Astrocyte (in vitro differentiated cells and primary cell): ENCODE measurements at regions not wholly inside any gene's neighbourhood (a gene's known extent, or its start where the extent isn't known, plus 50 kb on each side); places are given as distances from the start of the nearest gene placed in this dataset.

Source experiments
- DNase-seq: peaks from one replicate; pipeline ENCODE4 v3.0.0-alpha.2; 2010; ENCODE audit warnings: low read depth
- FAIRE-seq: peaks from 2 replicates; lab custom pipeline; 2011; peaks lifted over from hg19 to GRCh38; lab: Jason Lieb, UNC
- H2AFZ ChIP-seq: 2 replicates; pipeline ENCODE4 v1.6.0; 2012; ENCODE audit warnings: low read depth, low read length, inconsistent platforms
- H3K27ac ChIP-seq: 2 replicates; pipeline ENCODE4 v1.5.1; 2011; ENCODE audit warnings: low read depth, low read length, inconsistent platforms
- H3K27me3 ChIP-seq: 2 replicates; pipeline ENCODE4 v1.6.0; 2011; ENCODE audit warnings: low read length, inconsistent platforms; ENCODE audit not compliant: insufficient read depth
- H3K36me3 ChIP-seq: 2 replicates; pipeline ENCODE4 v1.5.1; 2011; ENCODE audit warnings: low read length, inconsistent platforms; ENCODE audit not compliant: insufficient read depth
- H3K4me1 ChIP-seq: 2 replicates; pipeline ENCODE4 v1.5.1; 2011; ENCODE audit warnings: low read length, inconsistent platforms; ENCODE audit not compliant: insufficient read depth
- H3K4me2 ChIP-seq: 2 replicates; pipeline ENCODE4 v1.6.0; 2012; ENCODE audit warnings: low read length, inconsistent platforms
- H3K4me3 ChIP-seq: 2 replicates; pipeline ENCODE4 v1.5.1; 2011; ENCODE audit warnings: low read depth, mild to moderate bottlenecking, low read length, inconsistent platforms; ENCODE audit not compliant: insufficient read depth
- H3K79me2 ChIP-seq: 2 replicates; pipeline ENCODE4 v1.6.0; 2012; ENCODE audit warnings: mild to moderate bottlenecking, low read length, inconsistent platforms; ENCODE audit not compliant: insufficient read depth
- H3K9ac ChIP-seq: 2 replicates; pipeline ENCODE4 v1.6.0; 2012; ENCODE audit warnings: mild to moderate bottlenecking, low read length, inconsistent platforms
- H3K9me3 ChIP-seq: 2 replicates; pipeline ENCODE4 v1.5.1; 2012; ENCODE audit warnings: low read depth, mild to moderate bottlenecking, low read length, inconsistent platforms; ENCODE audit not compliant: insufficient read depth
- H4K20me1 ChIP-seq: 2 replicates; pipeline ENCODE4 v1.6.0; 2012; ENCODE audit warnings: low read length, inconsistent platforms; ENCODE audit not compliant: insufficient read depth
- H3K27ac Mint-ChIP-seq: one replicate; pipeline ENCODE4 v1.8.0; 2021; ENCODE audit warnings: mild to moderate bottlenecking, mixed read lengths; ENCODE audit not compliant: unreplicated experiment
- H3K27me3 Mint-ChIP-seq: one replicate; pipeline ENCODE4 v1.8.0; 2021; ENCODE audit warnings: low read depth, mixed read lengths; ENCODE audit not compliant: unreplicated experiment
- H3K36me3 Mint-ChIP-seq: one replicate; pipeline ENCODE4 v1.8.0; 2021; ENCODE audit warnings: low read depth, mixed read lengths; ENCODE audit not compliant: unreplicated experiment
- H3K4me1 Mint-ChIP-seq: one replicate; pipeline ENCODE4 v1.8.0; 2021; ENCODE audit warnings: low read depth, mixed read lengths; ENCODE audit not compliant: unreplicated experiment
- H3K4me3 Mint-ChIP-seq: one replicate; pipeline ENCODE4 v1.8.0; 2021; ENCODE audit warnings: mild to moderate bottlenecking, moderate library complexity, mixed read lengths; ENCODE audit not compliant: unreplicated experiment
- H3K9me3 Mint-ChIP-seq: one replicate; pipeline ENCODE4 v1.8.0; 2021; ENCODE audit warnings: mild to moderate bottlenecking, mixed read lengths; ENCODE audit not compliant: unreplicated experiment
- CTCF ChIP-seq: IDR thresholded peaks from 2 replicates; pipeline ENCODE4 v1.5.1; 2011; ENCODE audit warnings: low read depth, mild to moderate bottlenecking, inconsistent platforms, low read length, moderate library complexity; ENCODE audit not compliant: insufficient read depth
- EZH2 ChIP-seq: IDR thresholded peaks from 2 replicates; pipeline ENCODE4 v1.6.1; 2012; ENCODE audit warnings: mild to moderate bottlenecking, low read length, inconsistent platforms; ENCODE audit not compliant: insufficient read depth

GRCh38 chr10:57898231-57898630 is 369.5 kb downstream of the IPMK start:
- Mint-ChIP-seq H3K36me3 (no peaks in the 10 kb centered on the region), H3K4me3 (no peak overlapping the region), H3K9me3 (no peaks in the 10 kb centered on the region), H3K27me3 (no peaks in the 10 kb centered on the region), H3K4me1 (no peaks in the 10 kb centered on the region), H3K27ac (no peak overlapping the region)
- Histone ChIP-seq H3K36me3 (no peaks in the 10 kb centered on the region), H3K9ac (no peak overlapping the region), H3K4me1 (no peaks in the 10 kb centered on the region), H3K27me3 (no peaks in the 10 kb centered on the region), H2AFZ (no peak overlapping the region), H3K27ac (no peak overlapping the region), H3K4me3 (no peak overlapping the region), H3K4me2 (no peak overlapping the region), H3K79me2 (no peaks in the 10 kb centered on the region), H3K9me3 (no peaks in the 10 kb centered on the region), H4K20me1 (no peaks in the 10 kb centered on the region)
- TF ChIP-seq CTCF (no peak), EZH2 (no peak)
- DNase-seq = no peak
- FAIRE-seq = no peak

- Histone ChIP-seq H4K20me1 (no peaks in the 10 kb centered on the region), H3K9me3 (no peaks in the 10 kb centered on the region), H3K27ac (no peak overlapping the region), H3K4me3 (no peak overlapping the region), H3K36me3 (no peaks in the 10 kb centered on the region), H3K4me2 (no peak overlapping the region), H2AFZ (no peak overlapping the region), H3K4me1 (no peaks in the 10 kb centered on the region), H3K9ac (no peak overlapping the region), H3K27me3 (no peaks in the 10 kb centered on the region), H3K79me2 (no peaks in the 10 kb centered on the region)
- H3K36me3 Mint-ChIP-seq = no peaks in the 10 kb centered on the region
- no peaks in the 10 kb centered on the region for H3K27me3 Mint-ChIP-seq
- TF ChIP-seq EZH2 = no peak
- no peak for TF ChIP-seq CTCF
- FAIRE-seq = no peak
- no peaks in the 10 kb centered on the region for H3K9me3 Mint-ChIP-seq
- no peak for DNase-seq
- no peaks in the 10 kb centered on the region for H3K4me1 Mint-ChIP-seq
- no peak overlapping the region for H3K4me3 Mint-ChIP-seq
- no peak overlapping the region for H3K27ac Mint-ChIP-seq
Measured at GRCh38 chr10:57897611-57898010, 370.1 kb downstream of the IPMK start.

- H3K9ac ChIP-seq = no peak overlapping the region
- no peak overlapping the region for H3K4me3 Mint-ChIP-seq
- no peaks in the 10 kb centered on the region for H3K27me3 ChIP-seq
- no peaks in the 10 kb centered on the region for H3K9me3 ChIP-seq
- no peaks in the 10 kb centered on the region for H3K4me1 ChIP-seq
- DNase-seq (no peak), FAIRE-seq (no peak)
- no peak overlapping the region for H3K4me2 ChIP-seq
- H3K9me3 Mint-ChIP-seq = peaks cover 1% of the 10 kb centered on the region
- no peaks in the 10 kb centered on the region for H3K36me3 Mint-ChIP-seq
- no peaks in the 10 kb centered on the region for H3K27me3 Mint-ChIP-seq
- TF ChIP-seq CTCF = no peak
- H3K27ac Mint-ChIP-seq = no peak overlapping the region
- H3K36me3 ChIP-seq = no peaks in the 10 kb centered on the region
- no peak overlapping the region for H2AFZ ChIP-seq
- no peaks in the 10 kb centered on the region for H3K79me2 ChIP-seq
- H3K4me1 Mint-ChIP-seq = no peaks in the 10 kb centered on the region
- H3K27ac ChIP-seq = no peak overlapping the region
- no peaks in the 10 kb centered on the region for H4K20me1 ChIP-seq
- H3K4me3 ChIP-seq = no peak overlapping the region
Measured at GRCh38 chr10:57894361-57894760, 373.3 kb downstream of the IPMK start.
